Neutrophil (primary cell): ENCODE measurements at regions not wholly inside any gene's neighbourhood (a gene's known extent, or its start where the extent isn't known, plus 50 kb on each side); places are given as distances from the start of the nearest gene placed in this dataset.
"Not testable (repeated sequence)": the region's sequence is repeated elsewhere in the genome, so short reads cannot be mapped to it uniquely, and the experiment has no call there.

ENCODE experiments used
- H3K27ac ChIP-seq: fragments of 200-600 bp; sonication (generic); 2 replicates; pipeline ENCODE4 v1.5.1; 2016; ENCODE audit warnings: mild to moderate bottlenecking, moderate library complexity
- H3K27me3 ChIP-seq: fragments of 200-600 bp; sonication (generic); 2 replicates; pipeline ENCODE4 v1.6.0; 2016; ENCODE audit warnings: mild to moderate bottlenecking
- H3K36me3 ChIP-seq: fragments of 200-600 bp; sonication (generic); 2 replicates; pipeline ENCODE4 v1.5.1; 2017
- H3K4me1 ChIP-seq, 2 experiments: fragments of 200-600 bp in 1 of 2; sonication (generic) in 1 of 2; 1 replicate in 1 of 2; 2 replicates in 1 of 2; pipeline versions ENCODE4 v1.5.1 to v1.6.1; 2013 to 2016; ENCODE audit warnings: low read depth in 1 of 2, low read length in 1 of 2, mild to moderate bottlenecking in 1 of 2, moderate library complexity in 1 of 2; ENCODE audit not compliant: control insufficient read depth in 1 of 2, insufficient read depth in 1 of 2
- H3K4me3 ChIP-seq, 2 experiments: fragments of 200-600 bp in 1 of 2; sonication (generic) in 1 of 2; 1 replicate in 1 of 2; 2 replicates in 1 of 2; pipeline ENCODE4 v1.5.1; 2013 to 2016; ENCODE audit warnings: low read depth in 1 of 2, low read length in 1 of 2, mild to moderate bottlenecking in 1 of 2, moderate library complexity in 1 of 2
- H3K9me3 ChIP-seq: fragments of 200-600 bp; sonication (generic); 2 replicates; pipeline ENCODE4 v1.5.1; 2016
- TF ChIP-seq, protein P1 (sequence below): fragments of 200-600 bp; sonication (generic); IDR thresholded peaks from 2 replicates; pipeline ENCODE4 v1.5.1; 2016; ENCODE audit warnings: antibody characterized with exemption

DNA sequence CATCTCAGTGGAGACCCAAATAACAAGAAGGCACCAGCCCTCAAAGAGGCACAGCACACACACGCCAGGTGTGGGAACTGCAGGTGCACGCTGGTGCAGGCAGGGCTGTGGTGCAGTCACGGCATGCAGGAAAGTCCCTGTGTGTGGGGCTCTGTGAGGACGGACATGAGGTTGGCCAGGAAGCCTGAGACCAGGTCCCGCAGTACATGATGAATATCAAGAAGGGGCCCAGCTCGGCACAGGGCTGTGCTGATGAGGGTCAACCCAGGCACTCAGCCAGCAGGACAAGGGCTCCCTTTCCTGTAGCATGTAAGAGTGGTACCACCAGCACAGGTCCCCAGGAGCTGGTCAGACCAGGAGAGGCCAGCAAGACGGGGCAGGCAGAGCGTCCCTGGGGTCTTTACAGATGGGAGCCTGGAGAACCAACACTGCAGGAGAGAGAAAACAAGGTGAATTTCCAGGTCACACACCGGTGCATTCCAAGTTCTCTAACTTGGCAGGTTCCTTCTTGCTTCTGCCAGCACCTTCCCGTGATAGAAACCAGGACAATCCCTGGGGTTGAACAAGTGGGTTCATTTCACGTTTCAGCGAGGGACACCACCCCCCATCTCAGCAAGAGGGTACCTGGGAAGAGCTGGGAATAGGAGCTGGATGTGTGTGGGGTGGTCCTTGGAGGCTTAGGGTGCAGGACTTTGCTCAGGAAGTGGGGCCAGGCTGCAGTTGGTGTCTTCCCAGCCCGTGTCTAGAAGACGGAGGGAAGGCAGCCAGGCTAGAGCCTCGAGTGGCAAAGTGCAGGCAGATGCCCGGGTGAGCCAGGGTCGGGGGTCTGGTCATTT, 244.8 kb upstream of the TCERG1L start:
- Histone ChIP-seq H3K4me3 (no peak overlapping the region), H3K4me1 (no peaks in the 10 kb centered on the region), H3K27me3 (no peaks in the 10 kb centered on the region), H3K9me3 (no peaks in the 10 kb centered on the region), H3K27ac (no peak overlapping the region), H3K36me3 (no peaks in the 10 kb centered on the region)
- TF ChIP-seq, protein P1, sequence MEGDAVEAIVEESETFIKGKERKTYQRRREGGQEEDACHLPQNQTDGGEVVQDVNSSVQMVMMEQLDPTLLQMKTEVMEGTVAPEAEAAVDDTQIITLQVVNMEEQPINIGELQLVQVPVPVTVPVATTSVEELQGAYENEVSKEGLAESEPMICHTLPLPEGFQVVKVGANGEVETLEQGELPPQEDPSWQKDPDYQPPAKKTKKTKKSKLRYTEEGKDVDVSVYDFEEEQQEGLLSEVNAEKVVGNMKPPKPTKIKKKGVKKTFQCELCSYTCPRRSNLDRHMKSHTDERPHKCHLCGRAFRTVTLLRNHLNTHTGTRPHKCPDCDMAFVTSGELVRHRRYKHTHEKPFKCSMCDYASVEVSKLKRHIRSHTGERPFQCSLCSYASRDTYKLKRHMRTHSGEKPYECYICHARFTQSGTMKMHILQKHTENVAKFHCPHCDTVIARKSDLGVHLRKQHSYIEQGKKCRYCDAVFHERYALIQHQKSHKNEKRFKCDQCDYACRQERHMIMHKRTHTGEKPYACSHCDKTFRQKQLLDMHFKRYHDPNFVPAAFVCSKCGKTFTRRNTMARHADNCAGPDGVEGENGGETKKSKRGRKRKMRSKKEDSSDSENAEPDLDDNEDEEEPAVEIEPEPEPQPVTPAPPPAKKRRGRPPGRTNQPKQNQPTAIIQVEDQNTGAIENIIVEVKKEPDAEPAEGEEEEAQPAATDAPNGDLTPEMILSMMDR, result no peak

DNA sequence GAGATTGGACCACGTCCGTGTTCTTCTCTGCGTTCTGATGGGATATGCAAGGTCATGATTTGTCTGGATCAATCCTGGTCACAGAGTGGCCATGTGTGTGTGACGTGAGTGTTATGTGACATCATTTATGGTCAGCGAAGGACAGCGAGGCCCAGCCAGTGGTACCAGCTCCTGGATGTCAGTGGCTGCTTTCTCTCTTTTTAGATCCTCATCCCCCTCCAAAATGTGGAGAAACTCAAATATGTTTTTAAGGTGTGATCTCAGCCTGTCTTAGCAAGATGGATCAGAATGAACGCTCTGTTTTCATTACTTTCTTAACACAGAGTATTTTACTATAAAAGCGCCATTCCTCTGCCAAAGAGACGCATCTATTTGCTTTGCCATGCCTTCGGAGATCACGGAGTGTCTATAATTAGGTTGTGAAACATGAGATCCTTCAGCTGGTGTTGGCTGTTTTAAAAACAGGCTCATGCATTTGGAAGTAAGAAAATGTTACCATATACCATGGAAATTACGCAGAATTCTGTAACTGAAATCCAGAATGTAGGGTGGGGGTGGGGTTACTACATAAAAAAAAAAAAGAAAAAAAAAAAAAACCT, 245.5 kb upstream of the TCERG1L start:
- Histone ChIP-seq H3K4me3 (no peak overlapping the region), H3K27ac (no peak overlapping the region), H3K36me3 (no peaks in the 10 kb centered on the region), H3K9me3 (no peaks in the 10 kb centered on the region), H3K27me3 (no peaks in the 10 kb centered on the region), H3K4me1 (no peaks in the 10 kb centered on the region)
- TF ChIP-seq, protein P1, result no peak

DNA sequence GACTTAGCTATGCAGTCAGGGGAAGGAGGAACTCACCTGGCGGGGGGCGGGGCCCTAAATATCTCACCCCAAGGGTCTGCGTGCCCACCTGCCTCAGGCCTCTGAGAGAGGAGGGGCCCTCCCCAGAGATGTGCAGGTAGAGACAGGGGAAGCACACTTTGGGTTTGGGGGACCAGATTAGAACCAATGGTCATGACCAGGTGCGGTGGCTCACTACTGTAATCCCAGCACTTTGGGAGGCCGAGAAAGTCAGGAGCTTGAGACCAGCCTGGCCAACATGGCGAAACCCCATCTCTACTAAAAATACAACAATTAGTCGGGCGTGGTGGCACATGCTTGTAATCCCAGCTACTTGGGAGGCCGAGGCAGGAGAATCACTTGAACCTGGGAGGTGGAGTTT, 246.4 kb upstream of the TCERG1L start:
- not testable (repeated sequence) for H3K4me3 ChIP-seq, H3K36me3 ChIP-seq, H3K9me3 ChIP-seq, H3K27ac ChIP-seq, H3K27me3 ChIP-seq, H3K4me1 ChIP-seq

DNA sequence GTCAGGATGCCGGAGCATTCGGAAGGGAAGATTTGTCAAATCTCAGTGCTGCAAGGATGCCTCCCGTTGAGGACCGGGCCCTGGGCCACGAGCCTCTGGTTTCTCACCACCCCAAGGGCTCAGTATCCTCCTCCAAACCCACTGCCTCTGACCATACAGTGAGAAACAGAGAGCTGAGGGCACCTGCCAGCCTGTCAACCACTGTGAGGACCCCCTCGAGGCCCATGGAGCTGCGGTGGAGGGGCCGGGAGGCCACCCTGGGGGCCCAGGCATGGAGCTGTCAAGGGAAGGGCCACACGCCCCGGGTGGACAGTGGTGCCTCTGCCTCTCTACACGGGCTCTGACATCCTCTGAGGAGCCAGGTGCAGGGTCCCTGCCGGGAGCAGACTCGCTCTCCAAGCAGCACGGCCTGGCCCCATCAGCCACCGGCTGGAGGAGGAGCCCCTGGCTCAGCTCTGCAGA, 248.0 kb upstream of the TCERG1L start:
- TF ChIP-seq, protein P1, result no peak
- no peak overlapping the region for H3K4me3 ChIP-seq
- H3K27ac ChIP-seq, result no peak overlapping the region
- no peaks in the 10 kb centered on the region for H3K27me3 ChIP-seq
- no peaks in the 10 kb centered on the region for H3K36me3 ChIP-seq
- H3K4me1 ChIP-seq, result no peaks in the 10 kb centered on the region
- no peaks in the 10 kb centered on the region for H3K9me3 ChIP-seq

DNA sequence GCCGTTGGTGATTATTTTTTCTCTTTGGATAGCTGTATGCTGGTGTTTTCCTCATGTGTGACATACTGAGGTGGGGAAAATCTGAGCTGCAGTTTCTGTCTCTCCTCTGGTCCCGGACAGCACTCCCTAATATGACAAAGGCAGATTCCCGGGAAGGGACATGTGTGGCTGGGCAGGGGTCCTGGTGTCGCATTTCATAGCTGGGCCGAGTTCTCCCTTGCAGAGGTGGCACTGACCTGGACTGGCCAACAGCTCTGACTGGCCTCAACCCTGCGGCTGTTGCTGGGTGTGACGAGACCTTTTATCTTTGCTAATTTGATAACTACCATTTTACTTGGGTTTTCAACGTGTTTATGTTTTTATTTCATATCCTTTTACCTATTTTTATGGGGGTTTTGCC, 248.6 kb upstream of the TCERG1L start:
- H3K4me3 ChIP-seq, result no peak overlapping the region
- no peaks in the 10 kb centered on the region for H3K4me1 ChIP-seq
- no peaks in the 10 kb centered on the region for H3K27me3 ChIP-seq
- no peaks in the 10 kb centered on the region for H3K36me3 ChIP-seq
- no peaks in the 10 kb centered on the region for H3K9me3 ChIP-seq
- TF ChIP-seq, protein P1, result no peak
- H3K27ac ChIP-seq, result no peak overlapping the region

DNA sequence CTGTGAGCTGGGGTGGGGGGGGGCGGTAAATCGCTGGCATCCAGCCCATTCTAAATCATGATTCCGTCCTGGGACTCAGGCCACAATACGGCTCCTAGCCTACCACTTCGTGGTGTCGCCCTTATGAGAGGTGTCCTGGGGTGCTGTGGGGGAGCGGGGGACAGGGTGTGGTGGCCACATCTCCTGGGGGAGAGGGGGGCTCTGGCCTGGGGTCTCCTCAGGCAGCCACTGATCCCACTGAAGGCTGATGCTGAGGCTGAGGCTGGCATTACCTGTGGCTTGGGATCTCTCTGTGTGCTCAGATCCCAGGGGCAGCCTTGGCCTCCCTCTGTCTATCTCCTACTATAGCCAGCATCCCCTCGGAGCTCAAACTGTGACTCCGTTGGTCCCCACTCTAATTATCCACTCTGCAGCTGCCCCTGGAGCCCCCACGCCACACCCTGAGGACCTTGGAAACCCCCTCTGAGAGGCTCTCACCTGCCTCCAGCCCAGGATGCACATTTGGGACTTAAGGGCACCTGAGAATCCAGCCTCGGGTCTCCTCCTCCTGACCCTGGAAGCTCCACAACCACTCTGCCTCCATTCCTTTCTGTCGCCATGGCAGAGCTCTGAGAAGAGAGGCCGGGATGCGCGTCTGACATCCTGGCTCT, 249.3 kb upstream of the TCERG1L start:
- no peaks in the 10 kb centered on the region for H3K9me3 ChIP-seq
- TF ChIP-seq, protein P1, result no peak
- no peaks in the 10 kb centered on the region for H3K4me1 ChIP-seq
- H3K36me3 ChIP-seq, result no peaks in the 10 kb centered on the region
- H3K27me3 ChIP-seq, result no peaks in the 10 kb centered on the region
- H3K27ac ChIP-seq, result no peak overlapping the region
- no peak overlapping the region for H3K4me3 ChIP-seq
